Thyroid gland (tissue), 4 donors: ENCODE measurements at regions not wholly inside any gene's neighbourhood (a gene's known extent, or its start where the extent isn't known, plus 50 kb on each side); places are given as distances from the start of the nearest gene placed in this dataset.

ENCODE experiments used
- DNase-seq, 2 donors: peaks; one replicate each; pipeline ENCODE4 v3.0.0-alpha.2; 2019
- H3K27ac ChIP-seq, 3 donors: fragments of 200-600 bp; sonication (generic); 1 replicate in 2 of 3; 2 replicates in 1 of 3; pipeline ENCODE4 v1.5.1; 2016 to 2019; ENCODE audit warnings: mild to moderate bottlenecking in 1 of 3, moderate library complexity in 1 of 3
- H3K27me3 ChIP-seq: fragments of 200-600 bp; sonication (generic); one replicate; pipeline ENCODE4 v1.5.1; 2019
- H3K36me3 ChIP-seq, 2 donors: fragments of 200-600 bp; sonication (generic); one replicate each; pipeline ENCODE4 v1.5.1; 2016 to 2019
- H3K4me1 ChIP-seq, 2 donors: fragments of 200-600 bp; sonication (generic); one replicate each; pipeline ENCODE4 v1.5.1; 2017 to 2019
- H3K4me3 ChIP-seq, 3 donors: fragments of 200-600 bp; sonication (generic); replicated peaks in 1 of 3; 1 replicate in 2 of 3; 2 replicates in 1 of 3; pipeline ENCODE4 v1.5.1; 2016; ENCODE audit warnings: mild to moderate bottlenecking in 1 of 3
- H3K9me3 ChIP-seq: fragments of 200-600 bp; sonication (generic); one replicate; pipeline ENCODE4 v1.5.1; 2017
- CTCF ChIP-seq, 6 experiments: fragments of 200-600 bp in 3 of 6; fragments of 450-650 bp in 3 of 6; sonication (generic) in 3 of 6; IDR thresholded peaks; one replicate each; pipeline ENCODE4 v1.5.1; 2016 to 2019; ENCODE audit warnings: antibody characterized with exemption in 6 of 6, mild to moderate bottlenecking in 2 of 6, inconsistent platforms in 1 of 6, moderate library complexity in 1 of 6
- POLR2A ChIP-seq, 2 donors: fragments of 450-650 bp; IDR thresholded peaks; one replicate each; pipeline ENCODE4 v1.6.1; 2017; ENCODE audit warnings: antibody characterized with exemption in 2 of 2, mild to moderate bottlenecking in 2 of 2, moderate library complexity in 1 of 2
- WGBS, 2 donors: methylation state at CpG; one replicate each; pipeline ENCODE4 v1.1.5; 2017; 5-methylcytosine and 5-hydroxymethylcytosine counted together
- intact Hi-C: fragments of 100-400 bp; cut with DNase I; formaldehyde crosslinking; loops from one replicate; pipeline ENCODE4 v1.15.1; 2023

GRCh38 chr2:30380824-30381223, 66.2 kb upstream of the LCLAT1 start:
- intact Hi-C loops, result no loop called here
- Histone ChIP-seq H3K27ac (no peak overlapping the region), H3K27me3 (no peaks in the 10 kb centered on the region), H3K4me3 (no peak overlapping the region), H3K4me1 (peaks cover 9 to 34% of the 10 kb centered on the region in 2 donors), H3K9me3 (no peaks in the 10 kb centered on the region), H3K36me3 (no peaks in the 10 kb centered on the region)
- no peak for DNase-seq
- TF ChIP-seq CTCF (IDR thresholded peaks at IDR 0.05) (no peak), POLR2A (IDR thresholded peaks at IDR 0.05) (no peak)
- WGBS, 2 donors, result 90 to 93% methylated on average over 3 of the region's 3 CpGs

GRCh38 chr2:30382162-30382783, 64.8 kb upstream of the LCLAT1 start:
- no peak for DNase-seq
- TF ChIP-seq POLR2A (IDR thresholded peaks at IDR 0.05) (no peak), CTCF (IDR thresholded peaks at IDR 0.05) (no peak)
- Histone ChIP-seq H3K27me3 (no peaks in the 10 kb centered on the region), H3K27ac (peak overlapping the region in 1 of 3 donors; percentile 14), H3K4me3 (no peak overlapping the region), H3K36me3 (no peaks in the 10 kb centered on the region), H3K4me1 (peaks cover 9 to 34% of the 10 kb centered on the region in 2 donors), H3K9me3 (no peaks in the 10 kb centered on the region)
- intact Hi-C loops, result no loop called here
- WGBS, 2 donors, result 92% methylated on average over 4 of the region's 4 CpGs

GRCh38 chr2:30382995-30383394, 64.1 kb upstream of the LCLAT1 start:
- no peaks in the 10 kb centered on the region for H3K9me3 ChIP-seq
- TF ChIP-seq POLR2A (IDR thresholded peaks at IDR 0.05), result no peak
- TF ChIP-seq CTCF (IDR thresholded peaks at IDR 0.05), result no peak
- no peaks in the 10 kb centered on the region for H3K27me3 ChIP-seq
- DNase-seq, result peak; percentile 73
- peak overlapping the region in 2 of 3 donors; percentile 14 to 61 for H3K27ac ChIP-seq
- 30 to 42% methylated on average over 1 of the region's 1 CpG for WGBS, 2 donors
- intact Hi-C loops, result no loop called here
- no peak overlapping the region for H3K4me3 ChIP-seq
- H3K4me1 ChIP-seq, result peaks cover 9 to 34% of the 10 kb centered on the region in 2 donors
- no peaks in the 10 kb centered on the region for H3K36me3 ChIP-seq

GRCh38 chr2:30385327-30385726, 61.7 kb upstream of the LCLAT1 start:
- intact Hi-C loops, result no loop called here

More at GRCh38 chr2:30385327-30385726, 61.7 kb upstream of the LCLAT1 start:
- 18 to 22% methylated on average over 5 of the region's 5 CpGs for WGBS, 2 donors
- Histone ChIP-seq H3K9me3 (no peaks in the 10 kb centered on the region), H3K4me1 (peaks cover 9 to 21% of the 10 kb centered on the region in 2 donors), H3K27me3 (no peaks in the 10 kb centered on the region), H3K27ac (peak overlapping the region; percentile 32 to 61 (median 54)), H3K4me3 (no peak overlapping the region), H3K36me3 (no peaks in the 10 kb centered on the region)
- DNase-seq, result peak; percentile 71 to 80
- no peak for TF ChIP-seq POLR2A (IDR thresholded peaks at IDR 0.05)
- no peak for TF ChIP-seq CTCF (IDR thresholded peaks at IDR 0.05)
